ENCODE measurements at regions not wholly inside any gene's neighbourhood (a gene's known extent, or its start where the extent isn't known, plus 50 kb on each side); places are given as distances from the start of the nearest gene placed in this dataset.

DNA sequence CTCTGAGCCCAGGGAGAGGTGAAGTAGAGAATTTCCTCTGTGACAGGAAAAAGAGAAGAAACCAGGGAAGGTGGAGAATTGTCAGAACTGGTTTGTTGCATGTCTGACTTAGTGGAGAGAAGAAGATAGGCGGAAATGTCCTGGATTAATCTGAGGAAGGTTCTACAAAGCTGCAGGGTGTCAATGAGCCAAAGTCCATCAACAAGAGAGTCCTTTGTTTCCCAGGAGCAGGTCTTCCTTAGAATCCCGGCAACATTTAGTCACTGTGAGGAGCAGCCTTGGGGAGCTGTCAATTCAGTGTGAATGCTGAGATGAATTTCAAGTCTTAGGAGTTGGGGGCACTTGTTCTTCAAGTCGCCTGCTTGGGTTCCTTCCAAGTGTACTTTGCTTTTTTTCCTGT, 88.4 kb upstream of the CELF4 start:
- H3K79me2 ChIP-seq (ENCODE audit: control insufficient read depth, insufficient read depth, low read length), result no peaks in the 10 kb centered on the region
- H3K4me2 ChIP-seq (ENCODE audit: insufficient read depth, low read length), result no peak overlapping the region
- FAIRE-seq (no peak), DNase-seq (ENCODE audit: low read depth, low spot score) (no peak)
- BruUV-seq (replicated peaks), result no TSS peak
- H3K9me3 ChIP-seq (replicated peaks; ENCODE audit: control insufficient read depth, insufficient read depth, low read length), result no peaks in the 10 kb centered on the region
- no peak overlapping the region for H3K27ac ChIP-seq (ENCODE audit: insufficient read depth, low read depth, low read length)
- H3K9ac ChIP-seq (replicated peaks; ENCODE audit: extremely low read depth, insufficient read depth, low read length), result no peak overlapping the region
- H2AFZ ChIP-seq (ENCODE audit: low read depth, low read length), result no peak overlapping the region
- ChIA-PET CTCF (no interaction called here), POLR2A (no interaction called here)
- no peaks in the 10 kb centered on the region for H3K4me1 ChIP-seq (ENCODE audit: control insufficient read depth, extremely low read depth, insufficient read depth, low read length)
- no peaks in the 10 kb centered on the region for H3K27me3 ChIP-seq (ENCODE audit: control insufficient read depth in 2 of 2, insufficient read depth in 2 of 2, low read length in 2 of 2)
- dilution Hi-C loops (cut with MboI; ENCODE audit: extremely low pct_ligation_motif_present, low sequenced_read_pairs) (no loop called here), intact Hi-C loops (cut with micrococcal nuclease) (no loop called here)
- no peaks in the 10 kb centered on the region for H4K20me1 ChIP-seq (replicated peaks; ENCODE audit: control insufficient read depth, extremely low read depth, insufficient read depth, low read length)
- H3K9me1 ChIP-seq (replicated peaks; ENCODE audit: control insufficient read depth, extremely low read depth, insufficient read depth, low read length), result no peaks in the 10 kb centered on the region
- TF ChIP-seq GATA2 (IDR thresholded peaks at IDR 0.05; ENCODE audit: insufficient read depth, insufficient read length, low read depth, low read length) (no peak), FOS (IDR thresholded peaks at IDR 0.05; ENCODE audit: borderline replicate concordance, insufficient read depth, low read length) (no peak), POLR2A (IDR thresholded peaks at IDR 0.05; ENCODE audit: low read depth, low read length) (no peak), EZH2 (IDR thresholded peaks at IDR 0.05; ENCODE audit: borderline replicate concordance, low read depth, low read length, severe bottlenecking) (no peak), POLR2AphosphoS5 (IDR thresholded peaks at IDR 0.05; ENCODE audit: insufficient read depth, low read depth, low read length) (no peak), JUN (IDR thresholded peaks at IDR 0.05; ENCODE audit: borderline replicate concordance, insufficient read depth, insufficient read length, low read depth) (no peak), MYC (IDR thresholded peaks at IDR 0.05; ENCODE audit: low read depth, low read length) (no peak), CTCF (IDR thresholded peaks at IDR 0.05; ENCODE audit: extremely low read depth in 1 of 2, insufficient read depth in 1 of 2, low read depth in 1 of 2, low read length in 2 of 2) (no peak)
- TF ChIP-seq, protein P1, sequence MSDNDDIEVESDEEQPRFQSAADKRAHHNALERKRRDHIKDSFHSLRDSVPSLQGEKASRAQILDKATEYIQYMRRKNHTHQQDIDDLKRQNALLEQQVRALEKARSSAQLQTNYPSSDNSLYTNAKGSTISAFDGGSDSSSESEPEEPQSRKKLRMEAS (IDR thresholded peaks at IDR 0.05; ENCODE audit: insufficient read depth, insufficient read length), result no peak
- H3K4me3 ChIP-seq (replicated peaks in 1 of 3; ENCODE audit: insufficient read depth in 1 of 3, low read depth in 1 of 3, low read length in 3 of 3), result no peak overlapping the region
- H3K36me3 ChIP-seq (ENCODE audit: control insufficient read depth in 2 of 2, extremely low read depth in 1 of 2, insufficient read depth in 2 of 2, low read length in 2 of 2), result no peaks in the 10 kb centered on the region

Measured in endothelial cell of umbilical vein (primary cell).